IMR-90 (cell line): ENCODE measurements at regions not wholly inside any gene's neighbourhood (a gene's known extent, or its start where the extent isn't known, plus 50 kb on each side); places are given as distances from the start of the nearest gene placed in this dataset.

Source experiments
- CTCF ChIP-seq: conservative IDR thresholded peaks from 2 replicates; pipeline ENCODE4 v1.5.1; 2012; ENCODE audit warnings: mild to moderate bottlenecking, low read depth, low read length, improper control_type of control experiment
- MAZ ChIP-seq: IDR thresholded peaks from 2 replicates; pipeline ENCODE4 v1.6.1; 2012; ENCODE audit warnings: low read depth, mild to moderate bottlenecking, low read length, improper control_type of control experiment, moderate library complexity, borderline replicate concordance
- USF2 ChIP-seq: fragments of 150-350 bp; IDR thresholded peaks from 2 replicates; pipeline ENCODE4 v1.6.1; 2017; ENCODE audit warnings: mild to moderate bottlenecking, antibody characterized with exemption, low read length, low read depth

- no peak for TF ChIP-seq USF2
- no peak for TF ChIP-seq CTCF
- TF ChIP-seq MAZ = no peak
Observed at GRCh38 chr17:79276821-79277220, 202.2 kb downstream of the ENGASE start.
